ENCODE measurements at regions not wholly inside any gene's neighbourhood (a gene's known extent, or its start where the extent isn't known, plus 50 kb on each side); places are given as distances from the start of the nearest gene placed in this dataset.

GRCh38 chr7:118478236-118478635 lies 253.7 kb downstream of the ANKRD7 start:
- TF ChIP-seq CTCF (IDR thresholded peaks at IDR 0.05; ENCODE audit: insufficient read depth, low read depth, low read length), result no peak
- TF ChIP-seq EZH2 (IDR thresholded peaks at IDR 0.05; ENCODE audit: insufficient read depth, low read length), result no peak

Data from astrocyte (in vitro differentiated cells and primary cell).